Fibroblast of lung (primary cell): ENCODE measurements at regions not wholly inside any gene's neighbourhood (a gene's known extent, or its start where the extent isn't known, plus 50 kb on each side); places are given as distances from the start of the nearest gene placed in this dataset.

Experiments
- DNase-seq, 2 donors: peaks; one replicate each; pipeline versions ENCODE4 v3.0.0 to v3.0.0-alpha.2; 2010; ENCODE audit warnings: low read depth in 2 of 2
- H2AFZ ChIP-seq: 2 replicates; pipeline ENCODE4 v1.5.1; 2012; ENCODE audit warnings: low read length, control low read depth, inconsistent platforms
- H3K27ac ChIP-seq: 2 replicates; pipeline ENCODE4 v1.5.1; 2011; ENCODE audit warnings: low read length, control low read depth; ENCODE audit not compliant: insufficient read depth
- H3K27me3 ChIP-seq: 2 replicates; pipeline ENCODE4 v1.5.1; 2011; ENCODE audit warnings: mild to moderate bottlenecking, low read length; ENCODE audit not compliant: control insufficient read depth, insufficient read depth
- H3K36me3 ChIP-seq: 2 replicates; pipeline ENCODE4 v1.5.1; 2011; ENCODE audit warnings: low read length; ENCODE audit not compliant: control insufficient read depth, insufficient read depth
- H3K4me1 ChIP-seq: 2 replicates; pipeline ENCODE4 v1.5.1; 2011; ENCODE audit warnings: low read length; ENCODE audit not compliant: control insufficient read depth, insufficient read depth; ENCODE audit errors: extremely low read depth
- H3K4me2 ChIP-seq: 2 replicates; pipeline ENCODE4 v1.5.1; 2011; ENCODE audit warnings: low read length, control low read depth; ENCODE audit not compliant: insufficient read depth; ENCODE audit errors: extremely low read depth
- H3K4me3 ChIP-seq, 4 experiments: fragments of 200-600 bp in 1 of 4; sonication (generic) in 1 of 4; replicated peaks in 1 of 4; 2 replicates each; pipeline ENCODE4 v1.5.1; 2011 to 2016; ENCODE audit warnings: low read length in 4 of 4, low read depth in 3 of 4, mild to moderate bottlenecking in 3 of 4, control low read depth in 2 of 4, inconsistent platforms in 1 of 4, mixed read lengths in 1 of 4; ENCODE audit not compliant: insufficient read depth in 1 of 4; ENCODE audit errors: control extremely low read depth in 1 of 4
- H3K79me2 ChIP-seq: 2 replicates; pipeline ENCODE4 v1.5.1; 2012; ENCODE audit warnings: mild to moderate bottlenecking, low read length, inconsistent platforms; ENCODE audit not compliant: control insufficient read depth, insufficient read depth
- H3K9ac ChIP-seq: 2 replicates; pipeline ENCODE4 v1.5.1; 2011; ENCODE audit warnings: mild to moderate bottlenecking, low read length, control low read depth; ENCODE audit not compliant: insufficient read depth
- H3K9me3 ChIP-seq: 2 replicates; pipeline ENCODE4 v1.5.1; 2012; ENCODE audit warnings: low read depth, low read length; ENCODE audit not compliant: control insufficient read depth, insufficient read depth
- H4K20me1 ChIP-seq: 2 replicates; pipeline ENCODE4 v1.5.1; 2011; ENCODE audit warnings: low read length; ENCODE audit not compliant: control insufficient read depth, insufficient read depth; ENCODE audit errors: extremely low read depth
- EZH2 ChIP-seq: IDR thresholded peaks from 2 replicates; pipeline ENCODE4 v1.5.1; 2012; ENCODE audit warnings: low read length, control low read depth, mild to moderate bottlenecking; ENCODE audit errors: missing control alignments
- TF ChIP-seq, protein P1 (sequence below), 2 donors: IDR thresholded peaks in 1 of 2; conservative IDR thresholded peaks in 1 of 2; 1 replicate in 1 of 2; 2 replicates in 1 of 2; pipeline ENCODE4 v1.5.1; 2011 to 2012; ENCODE audit warnings: low read length in 2 of 2, control low read depth in 1 of 2, inconsistent platforms in 1 of 2, low read depth in 1 of 2, mild to moderate bottlenecking in 1 of 2

DNA sequence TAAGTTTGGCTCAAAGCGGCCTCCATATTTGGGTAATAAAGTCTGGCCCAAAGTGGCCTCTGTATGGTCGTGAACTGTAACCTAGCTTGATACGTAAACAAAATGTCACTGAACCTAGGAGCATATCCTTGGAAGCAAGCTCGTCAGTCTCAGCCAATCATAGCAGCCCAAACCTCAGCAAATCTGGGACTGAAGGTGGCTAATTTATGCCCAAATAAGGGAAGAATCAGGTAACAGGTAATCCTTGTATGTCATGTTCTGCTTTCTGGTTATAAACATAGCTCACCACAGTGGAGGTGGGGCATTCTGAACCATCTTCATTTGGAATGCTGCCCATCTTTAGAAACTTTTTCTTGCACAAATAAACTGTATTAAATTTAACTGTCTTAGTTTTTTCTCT lies 281.1 kb downstream of the TTLL7 start:
- H3K9me3 ChIP-seq = no peaks in the 10 kb centered on the region

DNA sequence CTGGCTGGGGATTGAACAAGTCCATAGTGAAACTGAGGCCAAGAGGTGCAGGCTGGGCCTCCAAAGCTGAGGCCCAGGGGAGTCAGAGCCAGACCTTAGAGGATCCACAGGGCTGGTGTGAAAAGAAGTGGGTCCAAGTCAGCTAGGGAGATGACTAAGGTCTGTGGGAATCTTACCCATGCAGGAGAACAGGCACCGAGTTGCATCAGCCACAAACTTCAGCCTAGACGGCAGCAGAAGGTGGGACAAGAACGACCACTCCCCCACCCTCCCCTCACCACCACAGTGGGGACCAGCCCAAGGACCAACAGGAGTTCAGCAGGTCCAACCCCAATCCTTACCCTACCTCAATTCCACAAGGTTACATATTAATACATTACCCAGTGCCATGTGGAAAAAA lies 282.3 kb downstream of the TTLL7 start:
- Histone ChIP-seq H3K27me3 (no peaks in the 10 kb centered on the region), H3K79me2 (no peaks in the 10 kb centered on the region), H3K4me2 (no peak overlapping the region), H3K36me3 (no peaks in the 10 kb centered on the region), H2AFZ (no peak overlapping the region), H3K27ac (no peak overlapping the region), H3K9me3 (no peaks in the 10 kb centered on the region), H4K20me1 (no peaks in the 10 kb centered on the region), H3K9ac (no peak overlapping the region), H3K4me3 (no peak overlapping the region), H3K4me1 (no peaks in the 10 kb centered on the region)
- no peak for DNase-seq
- no peak for TF ChIP-seq EZH2
- TF ChIP-seq, protein P1, sequence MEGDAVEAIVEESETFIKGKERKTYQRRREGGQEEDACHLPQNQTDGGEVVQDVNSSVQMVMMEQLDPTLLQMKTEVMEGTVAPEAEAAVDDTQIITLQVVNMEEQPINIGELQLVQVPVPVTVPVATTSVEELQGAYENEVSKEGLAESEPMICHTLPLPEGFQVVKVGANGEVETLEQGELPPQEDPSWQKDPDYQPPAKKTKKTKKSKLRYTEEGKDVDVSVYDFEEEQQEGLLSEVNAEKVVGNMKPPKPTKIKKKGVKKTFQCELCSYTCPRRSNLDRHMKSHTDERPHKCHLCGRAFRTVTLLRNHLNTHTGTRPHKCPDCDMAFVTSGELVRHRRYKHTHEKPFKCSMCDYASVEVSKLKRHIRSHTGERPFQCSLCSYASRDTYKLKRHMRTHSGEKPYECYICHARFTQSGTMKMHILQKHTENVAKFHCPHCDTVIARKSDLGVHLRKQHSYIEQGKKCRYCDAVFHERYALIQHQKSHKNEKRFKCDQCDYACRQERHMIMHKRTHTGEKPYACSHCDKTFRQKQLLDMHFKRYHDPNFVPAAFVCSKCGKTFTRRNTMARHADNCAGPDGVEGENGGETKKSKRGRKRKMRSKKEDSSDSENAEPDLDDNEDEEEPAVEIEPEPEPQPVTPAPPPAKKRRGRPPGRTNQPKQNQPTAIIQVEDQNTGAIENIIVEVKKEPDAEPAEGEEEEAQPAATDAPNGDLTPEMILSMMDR (conservative IDR thresholded peaks at IDR 0.05 in 1 of 2, IDR thresholded peaks at IDR 0.05 in 1 of 2; ENCODE audit: low read depth in 1 of 2, low read length in 2 of 2) = no peak

More for the DNA sequence above, 281.1 kb downstream of the TTLL7 start:
- no peak overlapping the region for H3K4me3 ChIP-seq
- no peaks in the 10 kb centered on the region for H3K27me3 ChIP-seq
- H3K27ac ChIP-seq = no peak overlapping the region
- H3K79me2 ChIP-seq = no peaks in the 10 kb centered on the region
- no peak for DNase-seq
- H4K20me1 ChIP-seq = no peaks in the 10 kb centered on the region
- no peak overlapping the region for H3K9ac ChIP-seq
- no peaks in the 10 kb centered on the region for H3K4me1 ChIP-seq
- TF ChIP-seq, protein P1 (conservative IDR thresholded peaks at IDR 0.05 in 1 of 2, IDR thresholded peaks at IDR 0.05 in 1 of 2; ENCODE audit: low read depth in 1 of 2, low read length in 2 of 2) = no peak
- no peak for TF ChIP-seq EZH2
- no peaks in the 10 kb centered on the region for H3K36me3 ChIP-seq
- H2AFZ ChIP-seq = no peak overlapping the region
- H3K4me2 ChIP-seq = no peak overlapping the region

DNA sequence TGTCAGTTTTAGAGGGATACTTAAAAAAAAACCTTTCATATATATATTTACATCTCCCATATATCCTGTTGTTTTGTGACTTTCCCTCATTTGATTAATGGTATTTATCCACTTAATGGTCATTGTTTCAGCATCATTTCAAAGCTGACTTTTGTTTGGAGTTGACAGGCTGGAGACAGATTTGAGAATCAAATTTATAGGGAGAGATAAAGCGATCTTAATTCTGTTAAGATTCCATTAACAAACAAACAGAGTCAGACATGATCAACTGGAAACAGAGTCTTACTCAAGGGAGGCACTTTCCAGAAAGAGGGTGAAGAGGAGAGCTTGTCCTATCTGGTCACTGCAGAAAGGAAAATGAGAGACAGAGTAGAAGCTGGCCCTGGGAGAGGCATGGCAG lies 283.4 kb downstream of the TTLL7 start:
- no peak for DNase-seq
- no peaks in the 10 kb centered on the region for H3K79me2 ChIP-seq
- H4K20me1 ChIP-seq = no peaks in the 10 kb centered on the region
- no peak overlapping the region for H2AFZ ChIP-seq
- H3K27ac ChIP-seq = no peak overlapping the region
- H3K4me1 ChIP-seq = no peaks in the 10 kb centered on the region
- H3K9ac ChIP-seq = no peak overlapping the region
- no peaks in the 10 kb centered on the region for H3K9me3 ChIP-seq
- TF ChIP-seq, protein P1 (conservative IDR thresholded peaks at IDR 0.05 in 1 of 2, IDR thresholded peaks at IDR 0.05 in 1 of 2; ENCODE audit: low read depth in 1 of 2, low read length in 2 of 2) = no peak
- no peak for TF ChIP-seq EZH2
- no peak overlapping the region for H3K4me3 ChIP-seq
- H3K4me2 ChIP-seq = no peak overlapping the region
- no peaks in the 10 kb centered on the region for H3K36me3 ChIP-seq
- no peaks in the 10 kb centered on the region for H3K27me3 ChIP-seq
